NCI-H1417 (cell line): ENCODE measurements at regions not wholly inside any gene's neighbourhood (a gene's known extent, or its start where the extent isn't known, plus 50 kb on each side); places are given as distances from the start of the nearest gene placed in this dataset.
"Not testable (repeated sequence)": the region's sequence is repeated elsewhere in the genome, so short reads cannot be mapped to it uniquely, and the experiment has no call there.

Experiments
- DNase-seq, 3 experiments: peaks; one replicate each; lab custom pipeline; 2025; lab: John Stamatoyannopoulos, UW

GRCh38 chr20:55937283-55937682 is 68.0 kb downstream of the CBLN4 start:
- no peak for DNase-seq

GRCh38 chr20:55936209-55936595 is 69.1 kb downstream of the CBLN4 start:
- DNase-seq: no peak

- no peak for DNase-seq
Observed at GRCh38 chr20:55935448-55936208, 69.7 kb downstream of the CBLN4 start.

GRCh38 chr20:55934146-55934545 is 71.2 kb downstream of the CBLN4 start:
- DNase-seq: no peak

GRCh38 chr20:55930876-55931275 is 74.4 kb downstream of the CBLN4 start:
- DNase-seq: not testable (repeated sequence)

- DNase-seq: peak in 1 of 3 experiments; percentile 14
Observed at GRCh38 chr20:55928266-55928665, 77.1 kb downstream of the CBLN4 start.

- DNase-seq: no peak
Observed at GRCh38 chr20:55919956-55920355, 85.4 kb downstream of the CBLN4 start.

- DNase-seq: no peak
Observed at GRCh38 chr20:55919319-55919718, 86.0 kb downstream of the CBLN4 start.

- no peak for DNase-seq
Observed at GRCh38 chr20:55918471-55918870, 86.8 kb downstream of the CBLN4 start.

- DNase-seq: no peak
Observed at GRCh38 chr20:55893031-55893430, 112.3 kb downstream of the CBLN4 start.

- no peak for DNase-seq
Observed at GRCh38 chr20:55888685-55889084, 116.6 kb downstream of the CBLN4 start.

- DNase-seq: no peak
Observed at GRCh38 chr20:55882910-55883309, 122.4 kb downstream of the CBLN4 start.

GRCh38 chr20:55882286-55882685 is 123.0 kb downstream of the CBLN4 start:
- DNase-seq: no peak

GRCh38 chr20:55881204-55881603 is 124.1 kb downstream of the CBLN4 start:
- no peak for DNase-seq

- no peak for DNase-seq
Observed at GRCh38 chr20:55880361-55880760, 125.0 kb downstream of the CBLN4 start.

- DNase-seq: no peak
Observed at GRCh38 chr20:55855052-55855451, 150.3 kb downstream of the CBLN4 start.

GRCh38 chr20:55830121-55830827 is 175.0 kb downstream of the CBLN4 start:
- peak in 1 of 3 experiments; percentile 35 for DNase-seq

- no peak for DNase-seq
Observed at GRCh38 chr20:55805138-55805537, 200.2 kb downstream of the CBLN4 start.

- no peak for DNase-seq
Observed at GRCh38 chr20:55800552-55801245, 204.6 kb downstream of the CBLN4 start.

- DNase-seq: no peak
Observed at GRCh38 chr20:55793986-55794385, 211.3 kb downstream of the CBLN4 start.

GRCh38 chr20:55792049-55792448 is 213.3 kb downstream of the CBLN4 start:
- no peak for DNase-seq

GRCh38 chr20:55790178-55790577 is 215.1 kb downstream of the CBLN4 start:
- DNase-seq: no peak

GRCh38 chr20:55784036-55784435 is 221.3 kb downstream of the CBLN4 start:
- DNase-seq: no peak
